Astrocyte of the spinal cord (primary cell): ENCODE measurements at regions not wholly inside any gene's neighbourhood (a gene's known extent, or its start where the extent isn't known, plus 50 kb on each side); places are given as distances from the start of the nearest gene placed in this dataset.
"Not testable (repeated sequence)": the region's sequence is repeated elsewhere in the genome, so short reads cannot be mapped to it uniquely, and the experiment has no call there.

Source experiments
- DNase-seq: peaks from one replicate; pipeline ENCODE4 v3.0.0; 2011; ENCODE audit warnings: low read depth, low spot score
- H3K4me3 ChIP-seq: 2 replicates; pipeline ENCODE4 v1.5.1; 2011; ENCODE audit warnings: low read depth, mild to moderate bottlenecking, low read length, moderate library complexity
- in situ Hi-C: cut with HindIII; loops from 2 replicates; pipeline ENCODE4 v1.10.0; 2017; ENCODE audit warnings: low sequenced_read_pairs
- TF ChIP-seq, protein P1 (sequence below): IDR thresholded peaks from 2 replicates; pipeline ENCODE4 v1.5.1; 2012; ENCODE audit warnings: low read depth, mild to moderate bottlenecking, low read length, inconsistent platforms

- no peak overlapping the region for H3K4me3 ChIP-seq
- in situ Hi-C loops = no loop called here
- DNase-seq = no peak
- TF ChIP-seq, protein P1, sequence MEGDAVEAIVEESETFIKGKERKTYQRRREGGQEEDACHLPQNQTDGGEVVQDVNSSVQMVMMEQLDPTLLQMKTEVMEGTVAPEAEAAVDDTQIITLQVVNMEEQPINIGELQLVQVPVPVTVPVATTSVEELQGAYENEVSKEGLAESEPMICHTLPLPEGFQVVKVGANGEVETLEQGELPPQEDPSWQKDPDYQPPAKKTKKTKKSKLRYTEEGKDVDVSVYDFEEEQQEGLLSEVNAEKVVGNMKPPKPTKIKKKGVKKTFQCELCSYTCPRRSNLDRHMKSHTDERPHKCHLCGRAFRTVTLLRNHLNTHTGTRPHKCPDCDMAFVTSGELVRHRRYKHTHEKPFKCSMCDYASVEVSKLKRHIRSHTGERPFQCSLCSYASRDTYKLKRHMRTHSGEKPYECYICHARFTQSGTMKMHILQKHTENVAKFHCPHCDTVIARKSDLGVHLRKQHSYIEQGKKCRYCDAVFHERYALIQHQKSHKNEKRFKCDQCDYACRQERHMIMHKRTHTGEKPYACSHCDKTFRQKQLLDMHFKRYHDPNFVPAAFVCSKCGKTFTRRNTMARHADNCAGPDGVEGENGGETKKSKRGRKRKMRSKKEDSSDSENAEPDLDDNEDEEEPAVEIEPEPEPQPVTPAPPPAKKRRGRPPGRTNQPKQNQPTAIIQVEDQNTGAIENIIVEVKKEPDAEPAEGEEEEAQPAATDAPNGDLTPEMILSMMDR = no peak
These were observed 117.2 kb upstream of the LRRC3B start for GRCh38 chr3:26505399-26505798.

GRCh38 chr3:26514445-26515029, 108.0 kb upstream of the LRRC3B start:
- DNase-seq, H3K4me3 ChIP-seq, in situ Hi-C loops: not testable (repeated sequence)

- no peak overlapping the region for H3K4me3 ChIP-seq
- TF ChIP-seq, protein P1 = no peak
- in situ Hi-C loops = no loop called here
- no peak for DNase-seq
These were observed 107.2 kb upstream of the LRRC3B start for GRCh38 chr3:26515351-26515750.

GRCh38 chr3:26521261-26521660, 101.3 kb upstream of the LRRC3B start:
- no peak overlapping the region for H3K4me3 ChIP-seq
- no peak for DNase-seq
- in situ Hi-C loops = no loop called here
- TF ChIP-seq, protein P1 = no peak

DNA sequence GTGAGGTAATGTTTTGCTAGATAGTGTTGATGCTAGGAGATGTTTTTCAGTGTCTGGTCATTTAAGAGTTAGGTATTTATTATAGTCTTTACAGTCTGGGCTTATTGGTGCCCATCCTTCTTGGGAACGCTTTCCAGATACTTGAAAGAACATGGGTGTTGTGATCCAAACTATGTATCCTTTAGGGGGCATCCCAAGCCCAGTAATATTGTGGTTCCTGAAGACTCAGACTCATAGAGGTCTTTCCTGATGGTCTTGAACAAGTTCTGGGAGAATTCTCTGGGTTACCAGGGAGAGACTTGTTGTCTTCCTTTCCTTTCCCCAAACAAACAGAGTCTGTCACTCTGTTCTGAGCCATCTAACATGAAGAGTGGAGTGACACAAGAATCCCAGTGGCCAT, 99.7 kb upstream of the LRRC3B start:
- in situ Hi-C loops = no loop called here

DNA sequence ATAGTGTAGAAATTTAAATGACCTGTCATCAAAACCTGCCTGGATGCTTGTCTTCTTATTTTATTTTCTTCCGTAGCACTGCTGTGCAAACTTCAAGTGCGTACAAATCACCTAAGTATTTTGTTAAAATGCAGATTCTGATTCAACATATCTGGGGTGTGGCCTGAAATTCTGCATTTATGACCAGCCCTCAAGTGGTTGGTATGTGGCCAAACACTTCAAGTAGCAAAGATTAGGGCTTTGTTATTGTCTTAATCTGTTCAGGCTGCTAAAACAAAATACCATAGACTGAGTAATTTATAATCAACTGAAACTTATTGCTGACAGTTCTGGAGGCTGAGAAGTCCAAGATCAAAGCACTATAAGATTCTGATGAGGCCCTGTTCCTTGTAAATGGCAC, 97.6 kb upstream of the LRRC3B start:
- in situ Hi-C loops = no loop called here
- TF ChIP-seq, protein P1 = no peak
- no peak overlapping the region for H3K4me3 ChIP-seq
- no peak for DNase-seq

More for the DNA sequence above, 99.7 kb upstream of the LRRC3B start:
- H3K4me3 ChIP-seq = no peak overlapping the region
- TF ChIP-seq, protein P1 = no peak
- no peak for DNase-seq

GRCh38 chr3:26535151-26535550, 87.4 kb upstream of the LRRC3B start:
- in situ Hi-C loops = no loop called here
- no peak for DNase-seq
- TF ChIP-seq, protein P1 = no peak

More at GRCh38 chr3:26535151-26535550, 87.4 kb upstream of the LRRC3B start:
- H3K4me3 ChIP-seq = no peak overlapping the region
